ENCODE measurements at regions not wholly inside any gene's neighbourhood (a gene's known extent, or its start where the extent isn't known, plus 50 kb on each side); places are given as distances from the start of the nearest gene placed in this dataset.

DNA sequence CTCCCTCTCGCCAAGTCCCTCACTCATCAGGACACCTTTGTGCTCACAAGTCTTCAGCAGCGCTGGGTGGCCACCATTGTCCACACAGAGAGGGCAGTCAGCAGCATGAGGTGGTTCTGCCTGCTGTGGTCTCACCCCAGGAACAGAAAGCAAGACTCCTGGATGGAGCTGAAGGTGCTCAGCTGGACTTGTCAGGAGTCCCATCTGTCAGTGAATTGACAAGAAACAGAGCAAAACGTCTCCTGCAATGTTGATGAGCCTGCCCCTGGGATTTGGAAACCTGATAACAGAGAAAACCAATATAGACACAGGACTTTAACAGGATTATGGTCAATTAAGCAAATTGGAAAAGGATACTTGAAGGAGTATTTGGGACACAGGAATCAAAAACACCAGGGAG, 122.2 kb upstream of the PRSS58 start:
- CTCF ChIA-PET, result interaction anchor here (1.1 to 1.3 kb wide), 3 partner anchors 15 to 65 kb away, joined by 3 to 6 read pairs (median 5); no protein-coding TSS in a partner anchor
- DNase-seq (ENCODE audit: low spot score), result no peak
- peaks cover 27% of the 10 kb centered on the region for H3K4me1 Mint-ChIP-seq
- no peaks in the 10 kb centered on the region for H3K36me3 Mint-ChIP-seq
- no peak for ATAC-seq
- no peak overlapping the region for H3K27ac Mint-ChIP-seq
- TF ChIP-seq ZNF219 (CRISPR knock-in tag; IDR thresholded peaks at IDR 0.05; ENCODE audit: borderline replicate concordance) (no peak), CBFB (CRISPR knock-in tag; IDR thresholded peaks at IDR 0.05; ENCODE audit: low read depth) (no peak), IRF2 (CRISPR knock-in tag; IDR thresholded peaks at IDR 0.05; ENCODE audit: borderline replicate concordance, low read depth) (no peak), PRRX2 (CRISPR knock-in tag; IDR thresholded peaks at IDR 0.05) (no peak), ZNF423 (CRISPR knock-in tag; IDR thresholded peaks at IDR 0.05) (0 out of 2 replicates have a peak, but pooled peaks have one; percentile 14)
- no peak overlapping the region for H3K4me3 Mint-ChIP-seq
- no peaks in the 10 kb centered on the region for H3K9me3 Mint-ChIP-seq
- POLR2A ChIA-PET, result no interaction called here
- peaks cover 7% of the 10 kb centered on the region for H3K27me3 Mint-ChIP-seq (ENCODE audit: low read depth)

- ChIA-PET CTCF (interaction anchor here (0.8 to 1.3 kb wide), 6 partner anchors 14 to 120 kb away, joined by 3 to 6 read pairs (median 4); no protein-coding TSS in a partner anchor), POLR2A (no interaction called here)
- no peaks in the 10 kb centered on the region for H3K36me3 Mint-ChIP-seq
- peaks cover 27% of the 10 kb centered on the region for H3K4me1 Mint-ChIP-seq
- no peak overlapping the region for H3K27ac Mint-ChIP-seq
- peaks cover 7% of the 10 kb centered on the region for H3K27me3 Mint-ChIP-seq (ENCODE audit: low read depth)
- no peak for DNase-seq (ENCODE audit: low spot score)
- H3K9me3 Mint-ChIP-seq, result no peaks in the 10 kb centered on the region
- no peak for ATAC-seq
- no peak overlapping the region for H3K4me3 Mint-ChIP-seq
- TF ChIP-seq, protein P1, sequence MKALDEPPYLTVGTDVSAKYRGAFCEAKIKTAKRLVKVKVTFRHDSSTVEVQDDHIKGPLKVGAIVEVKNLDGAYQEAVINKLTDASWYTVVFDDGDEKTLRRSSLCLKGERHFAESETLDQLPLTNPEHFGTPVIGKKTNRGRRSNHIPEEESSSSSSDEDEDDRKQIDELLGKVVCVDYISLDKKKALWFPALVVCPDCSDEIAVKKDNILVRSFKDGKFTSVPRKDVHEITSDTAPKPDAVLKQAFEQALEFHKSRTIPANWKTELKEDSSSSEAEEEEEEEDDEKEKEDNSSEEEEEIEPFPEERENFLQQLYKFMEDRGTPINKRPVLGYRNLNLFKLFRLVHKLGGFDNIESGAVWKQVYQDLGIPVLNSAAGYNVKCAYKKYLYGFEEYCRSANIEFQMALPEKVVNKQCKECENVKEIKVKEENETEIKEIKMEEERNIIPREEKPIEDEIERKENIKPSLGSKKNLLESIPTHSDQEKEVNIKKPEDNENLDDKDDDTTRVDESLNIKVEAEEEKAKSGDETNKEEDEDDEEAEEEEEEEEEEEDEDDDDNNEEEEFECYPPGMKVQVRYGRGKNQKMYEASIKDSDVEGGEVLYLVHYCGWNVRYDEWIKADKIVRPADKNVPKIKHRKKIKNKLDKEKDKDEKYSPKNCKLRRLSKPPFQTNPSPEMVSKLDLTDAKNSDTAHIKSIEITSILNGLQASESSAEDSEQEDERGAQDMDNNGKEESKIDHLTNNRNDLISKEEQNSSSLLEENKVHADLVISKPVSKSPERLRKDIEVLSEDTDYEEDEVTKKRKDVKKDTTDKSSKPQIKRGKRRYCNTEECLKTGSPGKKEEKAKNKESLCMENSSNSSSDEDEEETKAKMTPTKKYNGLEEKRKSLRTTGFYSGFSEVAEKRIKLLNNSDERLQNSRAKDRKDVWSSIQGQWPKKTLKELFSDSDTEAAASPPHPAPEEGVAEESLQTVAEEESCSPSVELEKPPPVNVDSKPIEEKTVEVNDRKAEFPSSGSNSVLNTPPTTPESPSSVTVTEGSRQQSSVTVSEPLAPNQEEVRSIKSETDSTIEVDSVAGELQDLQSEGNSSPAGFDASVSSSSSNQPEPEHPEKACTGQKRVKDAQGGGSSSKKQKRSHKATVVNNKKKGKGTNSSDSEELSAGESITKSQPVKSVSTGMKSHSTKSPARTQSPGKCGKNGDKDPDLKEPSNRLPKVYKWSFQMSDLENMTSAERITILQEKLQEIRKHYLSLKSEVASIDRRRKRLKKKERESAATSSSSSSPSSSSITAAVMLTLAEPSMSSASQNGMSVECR (CRISPR knock-in tag; IDR thresholded peaks at IDR 0.05; ENCODE audit: borderline replicate concordance), result no peak
- TF ChIP-seq ZSCAN18 (CRISPR knock-in tag; IDR thresholded peaks at IDR 0.05) (no peak), HMGA2 (CRISPR knock-in tag; IDR thresholded peaks at IDR 0.05) (no peak), ZNF671 (CRISPR knock-in tag; IDR thresholded peaks at IDR 0.05) (no peak), CBFB (CRISPR knock-in tag; IDR thresholded peaks at IDR 0.05; ENCODE audit: low read depth) (no peak), AFF4 (CRISPR knock-in tag; IDR thresholded peaks at IDR 0.05; ENCODE audit: borderline replicate concordance) (no peak), SMAD4 (CRISPR knock-in tag; IDR thresholded peaks at IDR 0.05) (no peak), ZNF317 (CRISPR knock-in tag; IDR thresholded peaks at IDR 0.05; ENCODE audit: borderline replicate concordance, low read depth) (no peak), ETV6 (CRISPR knock-in tag; IDR thresholded peaks at IDR 0.05) (no peak), ZNF416 (CRISPR knock-in tag; IDR thresholded peaks at IDR 0.05) (no peak), FOXJ3 (CRISPR knock-in tag; IDR thresholded peaks at IDR 0.05; ENCODE audit: borderline replicate concordance) (no peak), ZNF423 (CRISPR knock-in tag; IDR thresholded peaks at IDR 0.05) (no peak), GABPB1 (CRISPR knock-in tag; IDR thresholded peaks at IDR 0.05) (no peak)
- TF ChIP-seq, protein P2, sequence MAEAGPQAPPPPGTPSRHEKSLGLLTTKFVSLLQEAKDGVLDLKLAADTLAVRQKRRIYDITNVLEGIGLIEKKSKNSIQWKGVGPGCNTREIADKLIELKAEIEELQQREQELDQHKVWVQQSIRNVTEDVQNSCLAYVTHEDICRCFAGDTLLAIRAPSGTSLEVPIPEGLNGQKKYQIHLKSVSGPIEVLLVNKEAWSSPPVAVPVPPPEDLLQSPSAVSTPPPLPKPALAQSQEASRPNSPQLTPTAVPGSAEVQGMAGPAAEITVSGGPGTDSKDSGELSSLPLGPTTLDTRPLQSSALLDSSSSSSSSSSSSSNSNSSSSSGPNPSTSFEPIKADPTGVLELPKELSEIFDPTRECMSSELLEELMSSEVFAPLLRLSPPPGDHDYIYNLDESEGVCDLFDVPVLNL (CRISPR knock-in tag; IDR thresholded peaks at IDR 0.05; ENCODE audit: borderline replicate concordance, low read depth), result no peak
- TF ChIP-seq, protein P3, sequence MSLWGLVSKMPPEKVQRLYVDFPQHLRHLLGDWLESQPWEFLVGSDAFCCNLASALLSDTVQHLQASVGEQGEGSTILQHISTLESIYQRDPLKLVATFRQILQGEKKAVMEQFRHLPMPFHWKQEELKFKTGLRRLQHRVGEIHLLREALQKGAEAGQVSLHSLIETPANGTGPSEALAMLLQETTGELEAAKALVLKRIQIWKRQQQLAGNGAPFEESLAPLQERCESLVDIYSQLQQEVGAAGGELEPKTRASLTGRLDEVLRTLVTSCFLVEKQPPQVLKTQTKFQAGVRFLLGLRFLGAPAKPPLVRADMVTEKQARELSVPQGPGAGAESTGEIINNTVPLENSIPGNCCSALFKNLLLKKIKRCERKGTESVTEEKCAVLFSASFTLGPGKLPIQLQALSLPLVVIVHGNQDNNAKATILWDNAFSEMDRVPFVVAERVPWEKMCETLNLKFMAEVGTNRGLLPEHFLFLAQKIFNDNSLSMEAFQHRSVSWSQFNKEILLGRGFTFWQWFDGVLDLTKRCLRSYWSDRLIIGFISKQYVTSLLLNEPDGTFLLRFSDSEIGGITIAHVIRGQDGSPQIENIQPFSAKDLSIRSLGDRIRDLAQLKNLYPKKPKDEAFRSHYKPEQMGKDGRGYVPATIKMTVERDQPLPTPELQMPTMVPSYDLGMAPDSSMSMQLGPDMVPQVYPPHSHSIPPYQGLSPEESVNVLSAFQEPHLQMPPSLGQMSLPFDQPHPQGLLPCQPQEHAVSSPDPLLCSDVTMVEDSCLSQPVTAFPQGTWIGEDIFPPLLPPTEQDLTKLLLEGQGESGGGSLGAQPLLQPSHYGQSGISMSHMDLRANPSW (CRISPR knock-in tag; conservative IDR thresholded peaks at IDR 0.05; ENCODE audit: low read depth), result no peak
- TF ChIP-seq, protein P4, sequence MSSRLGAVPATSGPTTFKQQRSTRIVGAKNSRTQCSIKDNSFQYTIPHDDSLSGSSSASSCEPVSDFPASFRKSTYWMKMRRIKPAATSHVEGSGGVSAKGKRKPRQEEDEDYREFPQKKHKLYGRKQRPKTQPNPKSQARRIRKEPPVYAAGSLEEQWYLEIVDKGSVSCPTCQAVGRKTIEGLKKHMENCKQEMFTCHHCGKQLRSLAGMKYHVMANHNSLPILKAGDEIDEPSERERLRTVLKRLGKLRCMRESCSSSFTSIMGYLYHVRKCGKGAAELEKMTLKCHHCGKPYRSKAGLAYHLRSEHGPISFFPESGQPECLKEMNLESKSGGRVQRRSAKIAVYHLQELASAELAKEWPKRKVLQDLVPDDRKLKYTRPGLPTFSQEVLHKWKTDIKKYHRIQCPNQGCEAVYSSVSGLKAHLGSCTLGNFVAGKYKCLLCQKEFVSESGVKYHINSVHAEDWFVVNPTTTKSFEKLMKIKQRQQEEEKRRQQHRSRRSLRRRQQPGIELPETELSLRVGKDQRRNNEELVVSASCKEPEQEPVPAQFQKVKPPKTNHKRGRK (CRISPR knock-in tag; IDR thresholded peaks at IDR 0.05; ENCODE audit: borderline replicate concordance), result no peak
Observed at GRCh38 chr7:142379201-142379885, 121.5 kb upstream of the PRSS58 start.
